GM12872 (cell line): ENCODE measurements at regions not wholly inside any gene's neighbourhood (a gene's known extent, or its start where the extent isn't known, plus 50 kb on each side); places are given as distances from the start of the nearest gene placed in this dataset.

Source experiments
- CTCF ChIP-seq: IDR thresholded peaks from 3 replicates; pipeline ENCODE4 v1.5.1; 2011; ENCODE audit warnings: low read depth, mild to moderate bottlenecking, low read length, moderate library complexity; ENCODE audit not compliant: insufficient read depth

- no peak for TF ChIP-seq CTCF
Observed at GRCh38 chr1:230510496-230510895, 84.4 kb upstream of the PGBD5 start.

- no peak for TF ChIP-seq CTCF
Observed at GRCh38 chr1:230509281-230509977, 83.3 kb upstream of the PGBD5 start.

DNA sequence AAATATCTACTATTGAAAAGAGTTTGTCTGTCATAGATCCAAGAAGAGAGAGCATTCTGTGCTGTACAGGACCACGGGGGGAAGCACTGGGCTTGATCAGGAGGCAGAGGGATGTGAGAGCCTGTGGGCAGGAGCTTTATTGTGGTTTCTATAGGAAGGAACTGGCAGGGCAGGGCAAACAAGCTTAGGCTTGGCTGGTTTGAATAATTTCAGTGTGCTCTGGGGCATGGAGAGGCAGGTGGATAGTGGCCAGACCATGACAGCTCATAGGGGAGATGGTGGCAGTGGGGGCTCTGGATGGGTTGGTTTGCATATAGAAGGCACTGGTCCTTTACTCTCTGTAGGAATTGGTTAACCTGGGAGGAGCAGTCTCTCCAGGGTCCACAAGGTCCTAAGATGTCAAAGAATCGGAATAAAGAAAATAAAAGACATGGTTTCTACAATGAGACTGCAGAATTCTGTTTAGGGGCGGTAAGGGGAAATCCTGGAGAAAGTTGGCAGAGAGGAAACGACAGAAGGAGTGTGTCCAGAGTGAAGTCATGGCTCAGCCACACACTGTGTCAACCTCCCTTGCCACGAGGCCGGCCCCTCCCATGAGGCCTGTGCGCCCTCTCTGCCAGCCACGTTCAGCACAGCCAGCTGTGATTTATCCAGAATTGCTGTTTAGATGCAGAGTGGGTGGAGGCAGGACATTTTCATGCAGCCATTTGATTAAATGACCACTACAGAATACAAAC, 81.7 kb upstream of the PGBD5 start:
- TF ChIP-seq CTCF, result no peak

DNA sequence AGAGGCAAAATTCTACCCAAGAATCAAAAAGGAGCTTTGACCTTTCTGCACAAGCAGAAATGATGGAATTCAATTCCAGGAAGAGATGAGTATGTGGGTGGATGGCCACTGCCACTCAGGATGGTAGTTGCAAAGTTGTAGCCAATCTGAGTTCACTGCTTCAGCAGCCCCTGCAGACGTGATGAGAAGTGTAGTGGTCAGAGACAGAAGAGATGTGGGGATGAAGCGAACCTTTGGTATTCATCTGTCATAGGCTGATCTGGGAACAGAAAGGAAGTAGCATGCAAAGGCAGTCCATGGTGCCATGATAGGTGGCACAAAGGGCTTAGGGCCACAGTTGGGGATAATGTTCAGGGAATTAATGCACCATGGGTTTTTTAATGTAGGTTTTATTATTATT, 81.1 kb upstream of the PGBD5 start:
- no peak for TF ChIP-seq CTCF

DNA sequence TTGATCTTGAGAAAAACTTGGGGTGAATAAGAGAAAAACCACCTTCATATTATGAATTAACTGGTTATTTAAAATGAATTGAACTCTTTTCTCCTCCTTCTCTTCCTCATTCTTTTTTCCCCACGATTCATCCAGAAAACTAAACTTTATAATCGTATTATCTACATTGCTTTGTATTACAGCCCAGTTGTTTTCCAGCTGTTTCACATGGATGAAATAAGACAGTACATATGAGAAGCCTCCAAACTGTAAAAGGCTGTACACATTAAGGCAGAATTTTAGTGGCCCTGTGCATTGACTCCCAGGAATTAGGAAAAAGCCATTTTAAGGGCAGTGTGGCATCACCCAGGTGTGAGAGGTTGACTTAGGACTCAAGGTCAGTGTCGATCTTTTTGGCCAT, 80.3 kb upstream of the PGBD5 start:
- TF ChIP-seq CTCF, result no peak

DNA sequence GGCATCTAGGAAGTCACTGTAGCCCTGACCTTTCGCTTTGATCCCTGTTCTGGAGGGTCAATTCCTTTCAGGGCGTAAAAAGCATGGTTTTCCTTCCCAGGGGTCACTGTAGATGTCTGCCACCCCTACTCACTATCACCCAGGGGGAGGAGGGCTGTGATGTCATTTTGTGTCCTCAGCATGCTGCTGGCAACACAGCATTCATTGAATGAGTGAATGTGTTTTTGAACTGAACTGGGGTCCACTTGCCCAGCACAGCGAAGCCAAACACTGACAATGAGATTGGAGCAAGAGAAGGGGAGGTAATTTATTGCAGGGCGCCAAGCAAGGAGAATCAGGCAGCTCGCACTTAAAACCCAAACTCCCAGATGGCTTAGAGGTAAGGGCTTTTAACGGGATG, 78.2 kb upstream of the PGBD5 start:
- TF ChIP-seq CTCF, result no peak

DNA sequence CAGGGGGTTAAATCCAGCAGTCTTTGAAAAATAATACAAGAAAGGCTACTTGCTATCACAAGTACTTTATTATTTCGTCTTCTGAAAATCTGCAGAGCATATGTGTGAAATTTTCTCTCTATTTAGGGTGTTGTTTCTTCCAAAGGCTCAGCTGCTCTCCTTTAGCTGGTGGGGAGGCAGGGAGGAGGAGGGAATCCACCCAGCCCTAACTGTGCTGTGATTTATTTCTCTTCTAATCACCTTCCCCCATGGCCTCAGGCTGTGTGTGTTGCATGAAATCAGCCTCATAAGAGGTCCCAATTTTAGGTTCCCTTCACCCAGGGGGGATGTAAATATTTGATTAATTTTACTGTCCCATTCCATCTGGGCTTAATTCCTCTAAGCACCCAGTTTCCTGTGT, 77.6 kb upstream of the PGBD5 start:
- no peak for TF ChIP-seq CTCF
